GM18526 (cell line): ENCODE measurements at regions not wholly inside any gene's neighbourhood (a gene's known extent, or its start where the extent isn't known, plus 50 kb on each side); places are given as distances from the start of the nearest gene placed in this dataset.

Experiments used
- POLR2A ChIP-seq: IDR thresholded peaks from 3 replicates; pipeline ENCODE4 v1.6.1; 2011; ENCODE audit not compliant: insufficient read length; ENCODE audit errors: extremely low read depth

DNA sequence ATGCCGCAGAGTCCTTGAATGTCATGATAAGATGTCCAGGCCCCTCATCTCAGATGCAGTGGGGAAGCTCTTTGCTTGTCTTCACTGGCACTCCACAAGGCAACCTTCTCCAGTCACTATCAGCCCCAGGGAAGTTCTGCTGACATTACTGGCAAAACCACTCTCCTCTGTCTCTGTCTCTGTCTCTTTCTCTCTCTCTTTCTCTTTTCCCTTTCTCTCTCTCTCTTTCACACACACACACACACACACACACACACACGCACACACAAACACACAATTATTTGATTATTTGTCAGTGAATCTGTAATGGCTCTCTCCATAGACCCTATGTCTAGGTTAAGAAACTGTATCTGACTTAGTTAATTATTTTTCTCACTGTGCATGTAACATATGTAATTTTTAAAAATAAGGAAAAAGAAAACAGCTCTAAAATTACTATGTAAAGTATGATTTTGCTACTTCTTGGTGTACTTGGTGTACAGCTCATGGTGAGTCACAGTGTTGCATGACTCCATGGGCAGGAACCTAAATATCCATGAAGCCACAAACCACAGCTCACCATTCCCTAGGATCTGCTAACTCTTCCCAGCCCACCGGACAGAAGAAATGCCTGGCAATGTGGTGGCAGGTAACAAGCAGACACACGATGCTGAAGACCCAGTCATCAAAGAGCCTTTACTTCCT, 594.9 kb upstream of the ID2 start:
- TF ChIP-seq POLR2A, result no peak

DNA sequence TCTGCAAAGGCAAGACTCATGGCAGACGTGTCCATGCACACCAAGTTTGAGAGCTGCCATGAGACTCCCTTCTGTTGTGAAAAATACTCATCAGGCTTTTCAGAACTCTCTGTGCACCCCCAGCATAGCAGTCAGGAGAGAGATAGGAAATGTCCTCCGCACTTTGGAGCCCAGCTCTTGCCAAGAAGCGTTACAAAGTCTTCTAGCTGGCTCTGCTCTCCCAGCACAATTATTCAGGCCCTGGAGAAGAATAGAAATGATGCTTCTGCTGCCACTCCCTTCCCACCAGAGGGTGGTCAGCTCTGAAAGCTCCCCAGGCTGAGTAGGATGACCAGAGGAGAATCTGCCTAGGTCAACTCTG, 594.4 kb upstream of the ID2 start:
- TF ChIP-seq POLR2A, result no peak

DNA sequence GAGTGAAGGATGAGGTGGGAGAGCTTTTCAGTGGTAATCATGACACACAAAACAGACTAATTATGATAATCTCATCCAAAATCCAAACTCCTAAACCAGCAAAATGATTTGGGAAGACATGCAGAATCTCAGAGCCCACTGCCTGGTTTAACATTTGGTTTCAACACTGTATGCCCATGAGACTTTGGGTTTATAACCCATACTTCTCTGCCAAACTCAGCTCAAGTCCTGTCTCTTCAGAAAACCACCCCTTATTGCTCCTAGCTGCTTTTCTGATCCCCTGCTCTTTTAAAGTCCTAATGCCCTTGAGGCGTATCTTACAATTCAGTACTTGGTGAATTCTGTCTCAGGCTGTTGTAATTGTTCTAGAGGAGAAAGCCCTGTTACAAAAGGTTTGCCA, 593.0 kb upstream of the ID2 start:
- no peak for TF ChIP-seq POLR2A

DNA sequence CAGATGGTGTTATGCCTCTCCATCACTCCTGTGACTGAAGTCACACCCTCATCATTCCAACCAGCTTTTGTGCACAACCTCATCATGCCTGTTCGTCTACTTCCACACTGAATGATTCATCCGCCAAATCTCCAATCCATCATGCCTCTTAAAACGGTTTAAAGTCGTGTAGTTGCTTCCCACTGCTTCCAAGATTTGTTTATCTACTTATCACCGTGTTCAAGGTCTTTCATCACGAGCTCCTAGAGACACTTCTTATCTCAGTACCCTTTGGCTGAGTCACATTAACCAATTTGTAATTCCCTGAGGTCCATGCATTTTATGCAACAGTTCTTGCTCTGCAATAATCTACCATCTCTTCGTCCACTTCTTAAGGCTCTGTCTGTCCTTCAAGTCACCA, 592.3 kb upstream of the ID2 start:
- TF ChIP-seq POLR2A, result no peak

GRCh38 chr2:8090748-8091700, 590.8 kb upstream of the ID2 start:
- TF ChIP-seq POLR2A, result no peak

DNA sequence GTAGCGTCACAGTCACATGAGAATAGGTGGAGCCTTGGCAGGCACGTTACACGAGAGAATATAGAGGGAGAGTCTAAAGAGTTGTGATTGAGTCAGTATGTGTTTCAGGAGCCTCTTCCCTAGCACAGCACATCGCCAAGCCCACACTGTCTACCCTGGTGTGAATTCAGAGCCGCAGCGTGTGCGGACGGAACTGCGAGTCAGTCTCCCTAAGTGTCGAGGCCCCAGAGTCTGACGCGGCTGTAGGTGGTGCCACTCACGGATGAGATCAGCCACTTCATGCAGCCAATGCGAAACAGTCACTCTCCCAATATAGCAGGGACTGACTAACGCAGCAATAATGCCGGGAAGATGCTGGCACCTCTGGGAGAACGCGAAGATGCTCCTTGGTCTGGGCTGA, 587.3 kb upstream of the ID2 start:
- no peak for TF ChIP-seq POLR2A

- TF ChIP-seq POLR2A, result no peak
Measured at GRCh38 chr2:8095978-8096377, 585.9 kb upstream of the ID2 start.

GRCh38 chr2:8096484-8096883, 585.4 kb upstream of the ID2 start:
- no peak for TF ChIP-seq POLR2A

DNA sequence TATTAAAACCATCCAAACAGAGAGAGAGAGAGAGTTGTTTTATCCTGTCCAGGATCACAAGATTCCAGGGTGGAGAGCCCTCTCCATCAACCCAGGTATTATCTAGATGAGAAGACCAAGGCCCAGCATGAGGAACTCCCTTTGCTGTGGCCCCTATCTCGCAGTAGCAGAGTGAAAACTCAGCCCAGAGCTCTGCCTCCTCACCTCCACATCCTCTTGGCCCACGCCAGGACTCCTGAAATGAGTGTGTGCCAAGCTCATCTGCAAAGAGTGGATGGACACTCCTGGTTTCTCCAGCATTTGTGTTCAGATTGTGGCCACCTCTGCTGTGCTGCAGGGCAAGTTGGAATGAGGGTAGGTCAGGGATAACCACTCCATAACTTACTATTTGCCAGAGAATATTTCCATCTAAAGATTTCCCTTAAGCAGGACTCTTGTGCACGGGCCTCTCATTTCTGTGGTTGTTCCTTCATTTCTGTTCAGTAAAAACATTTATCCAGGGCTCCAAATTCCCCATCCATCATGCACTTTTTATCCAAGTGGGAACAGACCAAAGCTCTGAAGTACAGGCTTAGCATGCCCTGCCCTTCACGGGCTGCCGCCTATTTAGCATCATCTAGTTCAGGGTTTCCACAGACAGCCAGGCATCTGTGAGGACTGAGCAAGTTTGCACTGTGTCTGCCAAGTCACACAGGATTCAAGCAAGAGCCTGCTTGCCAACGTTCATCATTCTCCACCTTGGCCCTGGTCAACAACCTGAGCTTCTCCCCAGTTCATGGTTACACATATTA, 583.2 kb upstream of the ID2 start:
- TF ChIP-seq POLR2A, result no peak

DNA sequence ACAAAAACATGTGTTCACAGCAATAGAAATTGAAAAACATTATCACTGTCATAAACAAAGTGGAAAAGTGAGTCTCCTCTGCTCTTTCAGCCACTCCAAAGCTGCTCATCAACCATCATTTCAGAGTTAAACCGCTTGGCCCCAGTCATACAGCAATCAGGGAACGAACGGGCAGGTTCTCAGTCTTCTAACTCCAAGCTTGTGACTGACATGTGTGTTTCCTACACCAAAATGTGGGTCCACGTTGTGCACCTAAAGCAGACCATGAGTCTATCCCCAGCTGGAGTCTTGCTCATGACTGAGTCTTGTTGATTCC, 582.6 kb upstream of the ID2 start:
- TF ChIP-seq POLR2A, result no peak

DNA sequence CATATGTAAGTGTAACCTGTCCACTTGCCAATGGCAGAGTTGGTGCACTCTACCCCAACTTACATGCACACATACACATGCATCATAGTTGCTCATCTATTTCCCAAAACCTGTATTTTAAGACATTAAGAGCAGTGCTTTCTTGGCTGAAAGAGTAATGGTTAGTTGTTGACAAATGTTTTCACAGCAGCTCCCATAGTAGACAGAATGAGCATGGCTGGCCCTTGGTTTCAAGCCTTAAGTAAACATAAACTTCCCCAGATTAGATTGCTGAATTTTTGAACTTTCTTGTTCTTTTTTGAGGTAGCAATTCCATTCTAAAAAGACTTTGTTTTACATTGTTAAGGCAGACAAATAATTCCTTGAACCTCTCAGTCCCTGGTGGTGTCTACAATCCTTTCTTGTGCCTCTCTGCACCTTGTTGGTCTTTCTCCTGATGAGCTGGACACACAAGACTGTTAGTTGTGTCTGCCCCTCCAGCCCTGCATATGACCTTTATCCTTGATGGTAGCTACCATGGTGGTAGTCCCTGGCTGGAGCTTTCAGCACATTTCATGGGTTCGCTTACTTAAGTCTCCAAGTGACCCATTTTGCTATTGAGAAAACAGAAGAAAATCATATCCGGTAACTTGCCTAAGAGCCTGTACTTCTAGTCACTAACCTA, 580.1 kb upstream of the ID2 start:
- no peak for TF ChIP-seq POLR2A

DNA sequence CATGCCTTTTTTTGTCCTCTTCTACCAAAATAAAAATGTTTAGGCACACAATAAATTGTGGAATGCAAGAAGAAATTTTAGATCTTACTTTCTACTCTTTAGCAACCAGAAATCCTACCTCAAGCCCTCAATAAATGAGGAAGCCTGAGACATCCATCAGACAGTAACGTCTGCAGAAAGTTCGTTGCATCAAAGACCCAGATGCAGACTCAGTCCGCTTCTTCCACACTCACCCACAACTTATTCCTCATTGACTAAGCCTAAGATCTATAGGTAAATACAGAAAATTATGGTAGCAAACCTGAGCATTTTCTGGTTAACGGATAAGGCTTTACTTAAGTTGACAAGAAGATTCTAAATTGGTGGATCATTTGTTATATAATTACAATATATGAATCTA, 579.4 kb upstream of the ID2 start:
- TF ChIP-seq POLR2A, result no peak

DNA sequence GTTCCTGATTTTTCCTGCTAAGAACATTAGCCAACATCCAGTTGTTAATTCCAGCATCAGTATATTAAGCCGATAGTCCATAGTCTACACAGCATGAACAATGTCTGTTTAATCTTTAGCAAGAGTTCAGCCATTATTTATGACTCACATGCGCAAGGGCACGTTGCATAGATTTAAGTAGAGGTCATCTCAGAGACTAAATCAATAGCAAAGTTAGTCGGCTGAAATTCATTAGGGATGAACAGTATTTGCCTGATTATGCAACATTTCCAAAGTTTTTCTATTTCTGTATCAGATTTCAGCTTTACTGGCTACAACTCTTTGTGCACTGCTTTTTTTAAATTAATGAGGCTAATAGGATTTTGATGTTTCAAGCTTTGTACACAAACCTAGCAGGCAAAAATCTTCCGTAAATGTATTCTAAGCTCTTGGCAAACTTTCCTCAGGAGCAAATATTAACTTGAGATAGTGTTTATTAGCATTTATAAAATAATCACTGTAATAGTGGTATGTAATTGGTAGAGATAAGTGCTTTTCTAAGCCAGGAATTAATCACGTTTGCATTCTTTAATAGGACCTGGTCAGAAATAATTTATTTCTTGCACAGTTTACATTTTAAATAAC, 578.7 kb upstream of the ID2 start:
- no peak for TF ChIP-seq POLR2A

DNA sequence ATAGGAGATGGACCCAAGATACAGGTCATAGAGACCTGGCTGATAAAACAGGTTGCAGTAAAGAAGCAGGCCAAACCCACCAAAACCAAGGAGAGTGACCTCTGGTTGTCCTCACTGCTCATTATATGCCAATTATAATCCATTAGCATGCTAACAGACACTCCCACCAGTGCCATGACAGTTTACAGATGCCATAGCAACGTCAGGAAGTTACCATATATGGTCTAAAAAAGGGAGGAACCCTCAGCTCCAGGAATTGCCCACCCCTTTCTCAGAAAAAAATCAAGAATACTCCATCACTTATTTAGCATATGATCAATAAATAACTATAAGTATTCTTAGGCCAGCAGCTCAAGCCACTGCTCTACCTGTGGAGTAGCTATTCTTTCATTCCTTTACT, 574.7 kb upstream of the ID2 start:
- no peak for TF ChIP-seq POLR2A
